ENCODE measurements at regions not wholly inside any gene's neighbourhood (a gene's known extent, or its start where the extent isn't known, plus 50 kb on each side); places are given as distances from the start of the nearest gene placed in this dataset.

DNA sequence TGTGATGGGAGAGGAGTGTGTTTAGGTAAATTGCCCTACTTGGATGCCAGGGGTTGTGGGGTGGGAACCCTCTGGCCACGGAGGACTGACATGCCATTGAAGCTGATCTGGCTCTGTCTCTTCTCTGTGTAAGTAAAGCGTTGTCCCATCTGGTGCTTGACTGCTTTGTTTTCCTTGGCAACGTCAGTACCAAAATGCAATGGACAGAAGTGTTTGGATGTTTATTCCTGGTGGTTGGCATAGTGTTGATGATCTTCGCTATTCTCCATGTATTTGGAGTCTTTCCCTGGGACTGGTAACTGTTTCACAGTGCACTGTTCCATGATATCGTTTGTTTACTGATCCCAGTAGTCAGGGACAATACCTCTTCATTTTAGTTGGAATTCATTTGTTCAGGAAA is 130.5 kb upstream of the MCTP2 start:
- TF ChIP-seq, protein P1, sequence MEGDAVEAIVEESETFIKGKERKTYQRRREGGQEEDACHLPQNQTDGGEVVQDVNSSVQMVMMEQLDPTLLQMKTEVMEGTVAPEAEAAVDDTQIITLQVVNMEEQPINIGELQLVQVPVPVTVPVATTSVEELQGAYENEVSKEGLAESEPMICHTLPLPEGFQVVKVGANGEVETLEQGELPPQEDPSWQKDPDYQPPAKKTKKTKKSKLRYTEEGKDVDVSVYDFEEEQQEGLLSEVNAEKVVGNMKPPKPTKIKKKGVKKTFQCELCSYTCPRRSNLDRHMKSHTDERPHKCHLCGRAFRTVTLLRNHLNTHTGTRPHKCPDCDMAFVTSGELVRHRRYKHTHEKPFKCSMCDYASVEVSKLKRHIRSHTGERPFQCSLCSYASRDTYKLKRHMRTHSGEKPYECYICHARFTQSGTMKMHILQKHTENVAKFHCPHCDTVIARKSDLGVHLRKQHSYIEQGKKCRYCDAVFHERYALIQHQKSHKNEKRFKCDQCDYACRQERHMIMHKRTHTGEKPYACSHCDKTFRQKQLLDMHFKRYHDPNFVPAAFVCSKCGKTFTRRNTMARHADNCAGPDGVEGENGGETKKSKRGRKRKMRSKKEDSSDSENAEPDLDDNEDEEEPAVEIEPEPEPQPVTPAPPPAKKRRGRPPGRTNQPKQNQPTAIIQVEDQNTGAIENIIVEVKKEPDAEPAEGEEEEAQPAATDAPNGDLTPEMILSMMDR (IDR thresholded peaks at IDR 0.05): no peak
- TF ChIP-seq POLR2A (IDR thresholded peaks at IDR 0.05): no peak
